HG03354 (cell line): ENCODE measurements at regions not wholly inside any gene's neighbourhood (a gene's known extent, or its start where the extent isn't known, plus 50 kb on each side); places are given as distances from the start of the nearest gene placed in this dataset.
"Not testable (repeated sequence)": the region's sequence is repeated elsewhere in the genome, so short reads cannot be mapped to it uniquely, and the experiment has no call there.

Source experiments
- ATAC-seq: cut with Tn5 transposase; IDR thresholded peaks from one replicate; pipeline ENCODE4 v1.9.1; 2021; ENCODE audit warnings: mild to moderate bottlenecking; ENCODE audit not compliant: unreplicated experiment, poor library complexity, severe bottlenecking

GRCh38 chr18:3328532-3328931, 66.6 kb downstream of the MYL12B start:
- no peak for ATAC-seq

- ATAC-seq, result no peak
These were observed 67.5 kb downstream of the MYL12B start for GRCh38 chr18:3329471-3329870.

- ATAC-seq, result no peak
These were observed 67.9 kb downstream of the MYL12B start for GRCh38 chr18:3329872-3330271.

- ATAC-seq, result no peak
These were observed 68.7 kb downstream of the MYL12B start for GRCh38 chr18:3330622-3331021.

GRCh38 chr18:3332376-3332775, 70.4 kb downstream of the MYL12B start:
- no peak for ATAC-seq

- no peak for ATAC-seq
These were observed 71.3 kb downstream of the MYL12B start for GRCh38 chr18:3333056-3333720.

GRCh38 chr18:3333721-3334386, 71.9 kb downstream of the MYL12B start:
- ATAC-seq, result no peak

- no peak for ATAC-seq
These were observed 78.2 kb downstream of the MYL12B start for GRCh38 chr18:3340015-3340681.

- ATAC-seq, result no peak
These were observed 78.8 kb downstream of the MYL12B start for GRCh38 chr18:3340682-3341097.

- no peak for ATAC-seq
These were observed 80.7 kb downstream of the MYL12B start for GRCh38 chr18:3342628-3343027.

- no peak for ATAC-seq
These were observed 83.5 kb downstream of the MYL12B start for GRCh38 chr18:3345452-3345851.

GRCh38 chr18:3345885-3346284, 84.0 kb downstream of the MYL12B start:
- no peak for ATAC-seq

GRCh38 chr18:3346487-3346886, 84.6 kb downstream of the MYL12B start:
- ATAC-seq, result no peak

GRCh38 chr18:3347286-3347803, 85.4 kb downstream of the MYL12B start:
- no peak for ATAC-seq

- no peak for ATAC-seq
These were observed 86.2 kb downstream of the MYL12B start for GRCh38 chr18:3348176-3348575.

GRCh38 chr18:3349046-3349841, 87.3 kb downstream of the MYL12B start:
- not testable (repeated sequence) for ATAC-seq

- ATAC-seq, result no peak
These were observed 88.1 kb downstream of the MYL12B start for GRCh38 chr18:3350021-3350420.

- no peak for ATAC-seq
These were observed 88.9 kb downstream of the MYL12B start for GRCh38 chr18:3350566-3351527.

GRCh38 chr18:3354506-3354905, 92.6 kb downstream of the MYL12B start:
- no peak for ATAC-seq
